ENCODE measurements at regions not wholly inside any gene's neighbourhood (a gene's known extent, or its start where the extent isn't known, plus 50 kb on each side); places are given as distances from the start of the nearest gene placed in this dataset.

DNA sequence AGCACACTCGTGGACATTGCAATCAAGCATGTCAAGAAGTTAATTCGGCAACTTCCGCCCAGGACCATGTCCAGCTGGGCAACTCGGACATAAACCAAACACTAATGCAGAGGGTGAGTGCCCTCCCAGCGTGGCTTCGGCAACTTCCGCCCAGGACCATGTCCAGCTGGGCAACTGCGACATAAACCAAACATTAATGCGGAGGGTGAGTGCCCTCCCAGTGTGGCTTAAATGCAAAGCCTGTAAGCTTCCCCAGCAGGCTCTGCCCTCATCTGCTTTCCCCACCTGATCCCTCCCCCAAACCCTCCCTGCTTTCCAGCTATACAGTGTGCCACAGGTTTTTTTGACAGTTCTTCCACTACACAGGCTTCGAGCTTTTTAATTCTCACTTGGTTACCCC lies 143.4 kb downstream of the PXDC1 start (continued):
- TF ChIP-seq BACH1 (IDR thresholded peaks at IDR 0.05; ENCODE audit: borderline replicate concordance): no peak
- no peak for TF ChIP-seq EED (IDR thresholded peaks at IDR 0.05; ENCODE audit: low read depth)

DNA sequence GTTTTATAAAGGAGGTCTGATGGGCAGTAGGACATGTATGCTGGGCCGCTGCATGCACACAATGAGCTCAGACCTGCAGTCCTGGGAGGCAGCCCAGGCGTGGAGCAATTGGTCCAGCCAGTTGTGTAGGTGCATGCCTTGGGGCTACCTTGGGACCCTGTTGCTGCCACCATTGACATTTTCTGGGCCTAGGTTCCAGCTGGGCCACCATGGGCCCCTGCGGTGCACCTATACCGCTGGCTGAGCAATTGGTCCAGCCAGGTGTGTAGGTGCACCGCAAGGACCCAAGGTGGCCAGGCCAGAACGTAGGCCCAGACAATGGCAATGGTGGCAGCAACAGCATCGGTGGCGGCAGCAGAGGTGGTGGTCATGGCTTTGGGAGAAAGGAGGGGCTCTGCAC lies 143.9 kb downstream of the PXDC1 start:
- Histone ChIP-seq H3K4me2 (ENCODE audit: control insufficient read depth, insufficient read depth) (no peak overlapping the region), H3K36me3 (ENCODE audit: control insufficient read depth in 2 of 2, insufficient read depth in 2 of 2, low read length in 1 of 2) (no peaks in the 10 kb centered on the region), H3K4me1 (ENCODE audit: control insufficient read depth, insufficient read depth, low read length) (no peaks in the 10 kb centered on the region), H3K27ac (ENCODE audit: control insufficient read depth, insufficient read depth) (no peak overlapping the region), H4K20me1 (ENCODE audit: control insufficient read depth, insufficient read depth) (no peaks in the 10 kb centered on the region), H2AFZ (ENCODE audit: control insufficient read depth, low read depth, low read length) (no peak overlapping the region), H3K27me3 (replicated peaks in 1 of 2; ENCODE audit: control insufficient read depth in 2 of 2, insufficient read depth in 2 of 2, low read length in 1 of 2) (no peaks in the 10 kb centered on the region; a peak in 2 of 4 replicates), H3K9me3 (replicated peaks; ENCODE audit: control insufficient read depth, insufficient read depth, low read length) (no peaks in the 10 kb centered on the region; the same call in 2 of the 3 replicates), H3K4me3 (no peak overlapping the region), H3K9ac (ENCODE audit: control insufficient read depth, insufficient read depth, low read length) (no peak overlapping the region), H3K79me2 (ENCODE audit: control insufficient read depth, insufficient read depth, low read length) (no peaks in the 10 kb centered on the region)
- FAIRE-seq: no peak
- CTCF ChIA-PET: no interaction called here
- 29% methylated on average over 8 of the region's 8 CpGs for WGBS (ENCODE audit: insufficient coverage, insufficient replicate concordance, low lambda C conversion rate, missing lambda C conversion rate)
- SMC1A ChIA-PET (ENCODE audit: uncharacterized antibody, unreplicated experiment): no interaction called here
- DNase-seq (ENCODE audit: low read depth, low spot score): no peak
- POLR2A ChIA-PET: no interaction called here
- BruUV-seq (replicated peaks): no TSS peak
- RAD21 ChIA-PET (ENCODE audit: unreplicated experiment): no interaction called here
- no peak for ATAC-seq
- in situ Hi-C loops (cut with MboI): no loop called here
- intact Hi-C loops (cut with micrococcal nuclease; ENCODE audit: unreplicated experiment): no loop called here
- TF ChIP-seq, protein P1, sequence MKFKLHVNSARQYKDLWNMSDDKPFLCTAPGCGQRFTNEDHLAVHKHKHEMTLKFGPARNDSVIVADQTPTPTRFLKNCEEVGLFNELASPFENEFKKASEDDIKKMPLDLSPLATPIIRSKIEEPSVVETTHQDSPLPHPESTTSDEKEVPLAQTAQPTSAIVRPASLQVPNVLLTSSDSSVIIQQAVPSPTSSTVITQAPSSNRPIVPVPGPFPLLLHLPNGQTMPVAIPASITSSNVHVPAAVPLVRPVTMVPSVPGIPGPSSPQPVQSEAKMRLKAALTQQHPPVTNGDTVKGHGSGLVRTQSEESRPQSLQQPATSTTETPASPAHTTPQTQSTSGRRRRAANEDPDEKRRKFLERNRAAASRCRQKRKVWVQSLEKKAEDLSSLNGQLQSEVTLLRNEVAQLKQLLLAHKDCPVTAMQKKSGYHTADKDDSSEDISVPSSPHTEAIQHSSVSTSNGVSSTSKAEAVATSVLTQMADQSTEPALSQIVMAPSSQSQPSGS (IDR thresholded peaks at IDR 0.05; ENCODE audit: low read length): no peak
- TF ChIP-seq BCL11A (IDR thresholded peaks at IDR 0.05; ENCODE audit: low read depth, low read length) (no peak), EP300 (IDR thresholded peaks at IDR 0.05; ENCODE audit: borderline replicate concordance in 1 of 2, control insufficient read depth in 1 of 2, low read depth in 2 of 2, low read length in 2 of 2) (no peak), RUNX3 (IDR thresholded peaks at IDR 0.05; ENCODE audit: low read length) (no peak), MYB (IDR thresholded peaks at IDR 0.05; ENCODE audit: borderline replicate concordance, low read depth, low read length) (no peak)
- TF ChIP-seq, protein P2, sequence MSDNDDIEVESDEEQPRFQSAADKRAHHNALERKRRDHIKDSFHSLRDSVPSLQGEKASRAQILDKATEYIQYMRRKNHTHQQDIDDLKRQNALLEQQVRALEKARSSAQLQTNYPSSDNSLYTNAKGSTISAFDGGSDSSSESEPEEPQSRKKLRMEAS (IDR thresholded peaks at IDR 0.05; ENCODE audit: low read depth, low read length): no peak
- TF ChIP-seq, protein P3, sequence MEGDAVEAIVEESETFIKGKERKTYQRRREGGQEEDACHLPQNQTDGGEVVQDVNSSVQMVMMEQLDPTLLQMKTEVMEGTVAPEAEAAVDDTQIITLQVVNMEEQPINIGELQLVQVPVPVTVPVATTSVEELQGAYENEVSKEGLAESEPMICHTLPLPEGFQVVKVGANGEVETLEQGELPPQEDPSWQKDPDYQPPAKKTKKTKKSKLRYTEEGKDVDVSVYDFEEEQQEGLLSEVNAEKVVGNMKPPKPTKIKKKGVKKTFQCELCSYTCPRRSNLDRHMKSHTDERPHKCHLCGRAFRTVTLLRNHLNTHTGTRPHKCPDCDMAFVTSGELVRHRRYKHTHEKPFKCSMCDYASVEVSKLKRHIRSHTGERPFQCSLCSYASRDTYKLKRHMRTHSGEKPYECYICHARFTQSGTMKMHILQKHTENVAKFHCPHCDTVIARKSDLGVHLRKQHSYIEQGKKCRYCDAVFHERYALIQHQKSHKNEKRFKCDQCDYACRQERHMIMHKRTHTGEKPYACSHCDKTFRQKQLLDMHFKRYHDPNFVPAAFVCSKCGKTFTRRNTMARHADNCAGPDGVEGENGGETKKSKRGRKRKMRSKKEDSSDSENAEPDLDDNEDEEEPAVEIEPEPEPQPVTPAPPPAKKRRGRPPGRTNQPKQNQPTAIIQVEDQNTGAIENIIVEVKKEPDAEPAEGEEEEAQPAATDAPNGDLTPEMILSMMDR (IDR thresholded peaks at IDR 0.05 in 2 of 3, conservative IDR thresholded peaks at IDR 0.05 in 1 of 3; ENCODE audit: control insufficient read depth in 2 of 3, extremely low read depth in 1 of 3, insufficient read depth in 1 of 3, low read depth in 3 of 3, low read length in 3 of 3): no peak
- TF ChIP-seq, protein P4, sequence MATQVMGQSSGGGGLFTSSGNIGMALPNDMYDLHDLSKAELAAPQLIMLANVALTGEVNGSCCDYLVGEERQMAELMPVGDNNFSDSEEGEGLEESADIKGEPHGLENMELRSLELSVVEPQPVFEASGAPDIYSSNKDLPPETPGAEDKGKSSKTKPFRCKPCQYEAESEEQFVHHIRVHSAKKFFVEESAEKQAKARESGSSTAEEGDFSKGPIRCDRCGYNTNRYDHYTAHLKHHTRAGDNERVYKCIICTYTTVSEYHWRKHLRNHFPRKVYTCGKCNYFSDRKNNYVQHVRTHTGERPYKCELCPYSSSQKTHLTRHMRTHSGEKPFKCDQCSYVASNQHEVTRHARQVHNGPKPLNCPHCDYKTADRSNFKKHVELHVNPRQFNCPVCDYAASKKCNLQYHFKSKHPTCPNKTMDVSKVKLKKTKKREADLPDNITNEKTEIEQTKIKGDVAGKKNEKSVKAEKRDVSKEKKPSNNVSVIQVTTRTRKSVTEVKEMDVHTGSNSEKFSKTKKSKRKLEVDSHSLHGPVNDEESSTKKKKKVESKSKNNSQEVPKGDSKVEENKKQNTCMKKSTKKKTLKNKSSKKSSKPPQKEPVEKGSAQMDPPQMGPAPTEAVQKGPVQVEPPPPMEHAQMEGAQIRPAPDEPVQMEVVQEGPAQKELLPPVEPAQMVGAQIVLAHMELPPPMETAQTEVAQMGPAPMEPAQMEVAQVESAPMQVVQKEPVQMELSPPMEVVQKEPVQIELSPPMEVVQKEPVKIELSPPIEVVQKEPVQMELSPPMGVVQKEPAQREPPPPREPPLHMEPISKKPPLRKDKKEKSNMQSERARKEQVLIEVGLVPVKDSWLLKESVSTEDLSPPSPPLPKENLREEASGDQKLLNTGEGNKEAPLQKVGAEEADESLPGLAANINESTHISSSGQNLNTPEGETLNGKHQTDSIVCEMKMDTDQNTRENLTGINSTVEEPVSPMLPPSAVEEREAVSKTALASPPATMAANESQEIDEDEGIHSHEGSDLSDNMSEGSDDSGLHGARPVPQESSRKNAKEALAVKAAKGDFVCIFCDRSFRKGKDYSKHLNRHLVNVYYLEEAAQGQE (IDR thresholded peaks at IDR 0.05; ENCODE audit: low read depth, low read length): no peak
- TF ChIP-seq, protein P5, sequence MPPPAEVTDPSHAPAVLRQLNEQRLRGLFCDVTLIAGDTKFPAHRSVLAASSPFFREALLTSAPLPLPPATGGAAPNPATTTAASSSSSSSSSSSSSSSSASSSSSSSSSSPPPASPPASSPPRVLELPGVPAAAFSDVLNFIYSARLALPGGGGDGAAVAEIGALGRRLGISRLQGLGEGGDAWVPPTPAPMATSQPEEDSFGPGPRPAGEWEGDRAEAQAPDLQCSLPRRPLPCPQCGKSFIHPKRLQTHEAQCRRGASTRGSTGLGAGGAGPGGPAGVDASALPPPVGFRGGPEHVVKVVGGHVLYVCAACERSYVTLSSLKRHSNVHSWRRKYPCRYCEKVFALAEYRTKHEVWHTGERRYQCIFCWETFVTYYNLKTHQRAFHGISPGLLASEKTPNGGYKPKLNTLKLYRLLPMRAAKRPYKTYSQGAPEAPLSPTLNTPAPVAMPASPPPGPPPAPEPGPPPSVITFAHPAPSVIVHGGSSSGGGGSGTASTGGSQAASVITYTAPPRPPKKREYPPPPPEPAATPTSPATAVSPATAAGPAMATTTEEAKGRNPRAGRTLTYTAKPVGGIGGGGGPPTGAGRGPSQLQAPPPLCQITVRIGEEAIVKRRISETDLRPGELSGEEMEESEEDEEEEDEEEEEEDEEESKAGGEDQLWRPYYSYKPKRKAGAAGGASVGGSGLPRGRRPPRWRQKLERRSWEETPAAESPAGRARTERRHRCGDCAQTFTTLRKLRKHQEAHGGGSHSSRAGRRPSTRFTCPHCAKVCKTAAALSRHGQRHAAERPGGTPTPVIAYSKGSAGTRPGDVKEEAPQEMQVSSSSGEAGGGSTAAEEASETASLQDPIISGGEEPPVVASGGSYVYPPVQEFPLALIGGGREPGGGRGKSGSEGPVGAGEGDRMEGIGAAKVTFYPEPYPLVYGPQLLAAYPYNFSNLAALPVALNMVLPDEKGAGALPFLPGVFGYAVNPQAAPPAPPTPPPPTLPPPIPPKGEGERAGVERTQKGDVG (CRISPR knock-in tag; IDR thresholded peaks at IDR 0.05): no peak

All from GM12878 (cell line).